ENCODE measurements at regions not wholly inside any gene's neighbourhood (a gene's known extent, or its start where the extent isn't known, plus 50 kb on each side); places are given as distances from the start of the nearest gene placed in this dataset.
"Not testable (repeated sequence)": the region's sequence is repeated elsewhere in the genome, so short reads cannot be mapped to it uniquely, and the experiment has no call there.

GRCh38 chr6:115442323-115442722 is 618.4 kb downstream of the FRK start:
- DNase-seq, result no peak
- H3K9me3 Mint-ChIP-seq (ENCODE audit: unreplicated experiment), result no peaks in the 10 kb centered on the region
- peaks cover 5% of the 10 kb centered on the region for H3K4me1 Mint-ChIP-seq (ENCODE audit: low read depth, unreplicated experiment)
- H3K36me3 Mint-ChIP-seq (ENCODE audit: unreplicated experiment), result no peaks in the 10 kb centered on the region
- H3K27ac Mint-ChIP-seq (ENCODE audit: unreplicated experiment), result no peak overlapping the region
- TF ChIP-seq, protein P1, sequence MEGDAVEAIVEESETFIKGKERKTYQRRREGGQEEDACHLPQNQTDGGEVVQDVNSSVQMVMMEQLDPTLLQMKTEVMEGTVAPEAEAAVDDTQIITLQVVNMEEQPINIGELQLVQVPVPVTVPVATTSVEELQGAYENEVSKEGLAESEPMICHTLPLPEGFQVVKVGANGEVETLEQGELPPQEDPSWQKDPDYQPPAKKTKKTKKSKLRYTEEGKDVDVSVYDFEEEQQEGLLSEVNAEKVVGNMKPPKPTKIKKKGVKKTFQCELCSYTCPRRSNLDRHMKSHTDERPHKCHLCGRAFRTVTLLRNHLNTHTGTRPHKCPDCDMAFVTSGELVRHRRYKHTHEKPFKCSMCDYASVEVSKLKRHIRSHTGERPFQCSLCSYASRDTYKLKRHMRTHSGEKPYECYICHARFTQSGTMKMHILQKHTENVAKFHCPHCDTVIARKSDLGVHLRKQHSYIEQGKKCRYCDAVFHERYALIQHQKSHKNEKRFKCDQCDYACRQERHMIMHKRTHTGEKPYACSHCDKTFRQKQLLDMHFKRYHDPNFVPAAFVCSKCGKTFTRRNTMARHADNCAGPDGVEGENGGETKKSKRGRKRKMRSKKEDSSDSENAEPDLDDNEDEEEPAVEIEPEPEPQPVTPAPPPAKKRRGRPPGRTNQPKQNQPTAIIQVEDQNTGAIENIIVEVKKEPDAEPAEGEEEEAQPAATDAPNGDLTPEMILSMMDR (IDR thresholded peaks at IDR 0.05; ENCODE audit: partially characterized antibody, unreplicated experiment), result no peak
- no peaks in the 10 kb centered on the region for H3K27me3 Mint-ChIP-seq (ENCODE audit: unreplicated experiment)
- no peak overlapping the region for H3K4me3 Mint-ChIP-seq (ENCODE audit: unreplicated experiment)

DNA sequence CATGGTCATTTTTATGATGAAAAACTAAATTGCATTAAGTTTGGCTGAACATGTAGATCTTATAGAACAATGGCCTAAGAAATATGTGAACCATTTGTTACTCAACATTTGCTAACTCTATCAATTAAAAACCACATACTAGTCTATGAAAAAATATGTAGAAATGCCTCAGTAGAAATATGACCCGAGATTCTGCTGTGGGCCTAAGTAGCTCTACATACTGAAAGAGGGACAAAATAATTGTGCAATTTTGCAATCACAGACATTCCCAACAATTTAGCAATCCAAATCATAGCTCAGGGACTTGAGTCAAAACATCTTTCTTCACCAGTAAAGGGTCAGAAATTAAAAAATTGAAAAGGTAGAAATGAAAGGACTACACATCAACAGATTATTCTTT is 619.0 kb downstream of the FRK start:
- no peak for DNase-seq
- TF ChIP-seq, protein P1 (IDR thresholded peaks at IDR 0.05; ENCODE audit: partially characterized antibody, unreplicated experiment), result no peak
- Mint-ChIP-seq H3K27ac (ENCODE audit: unreplicated experiment) (no peak overlapping the region), H3K4me1 (ENCODE audit: low read depth, unreplicated experiment) (peaks cover 5% of the 10 kb centered on the region), H3K36me3 (ENCODE audit: unreplicated experiment) (no peaks in the 10 kb centered on the region), H3K27me3 (ENCODE audit: unreplicated experiment) (no peaks in the 10 kb centered on the region), H3K9me3 (ENCODE audit: unreplicated experiment) (no peaks in the 10 kb centered on the region), H3K4me3 (ENCODE audit: unreplicated experiment) (no peak overlapping the region)

DNA sequence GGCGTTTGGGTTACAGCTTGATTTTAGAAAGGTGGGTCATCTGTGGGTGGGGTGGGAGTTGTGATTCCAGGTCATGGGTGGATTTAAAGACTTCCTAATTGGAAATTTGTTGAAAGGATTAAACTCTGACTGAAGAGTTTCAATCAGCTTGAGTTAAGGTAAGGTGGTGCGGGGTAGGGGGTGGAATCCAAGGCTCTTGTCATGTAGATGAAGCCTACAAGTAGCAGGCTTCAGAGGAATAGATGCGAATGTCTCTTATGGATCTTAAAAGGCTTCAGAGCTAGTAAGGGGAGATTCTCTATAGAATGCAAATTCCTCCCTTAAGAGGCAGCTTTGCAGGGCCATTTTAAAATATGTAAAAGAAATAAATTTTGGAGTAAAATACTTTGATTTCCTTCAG is 645.3 kb downstream of the FRK start:
- no peak for DNase-seq
- Mint-ChIP-seq H3K9me3 (ENCODE audit: unreplicated experiment) (peaks cover 2% of the 10 kb centered on the region), H3K27ac (ENCODE audit: unreplicated experiment) (no peak overlapping the region), H3K27me3 (ENCODE audit: unreplicated experiment) (no peaks in the 10 kb centered on the region), H3K4me3 (ENCODE audit: unreplicated experiment) (no peak overlapping the region), H3K4me1 (ENCODE audit: low read depth, unreplicated experiment) (peaks cover 3% of the 10 kb centered on the region), H3K36me3 (ENCODE audit: unreplicated experiment) (no peaks in the 10 kb centered on the region)
- TF ChIP-seq, protein P1 (IDR thresholded peaks at IDR 0.05; ENCODE audit: partially characterized antibody, unreplicated experiment), result no peak

- not testable (repeated sequence) for H3K27ac Mint-ChIP-seq (ENCODE audit: unreplicated experiment); H3K4me3 Mint-ChIP-seq (ENCODE audit: unreplicated experiment); H3K9me3 Mint-ChIP-seq (ENCODE audit: unreplicated experiment); H3K4me1 Mint-ChIP-seq (ENCODE audit: low read depth, unreplicated experiment); H3K27me3 Mint-ChIP-seq (ENCODE audit: unreplicated experiment); H3K36me3 Mint-ChIP-seq (ENCODE audit: unreplicated experiment); DNase-seq
Measured at GRCh38 chr6:115414916-115415315, 645.8 kb downstream of the FRK start.

DNA sequence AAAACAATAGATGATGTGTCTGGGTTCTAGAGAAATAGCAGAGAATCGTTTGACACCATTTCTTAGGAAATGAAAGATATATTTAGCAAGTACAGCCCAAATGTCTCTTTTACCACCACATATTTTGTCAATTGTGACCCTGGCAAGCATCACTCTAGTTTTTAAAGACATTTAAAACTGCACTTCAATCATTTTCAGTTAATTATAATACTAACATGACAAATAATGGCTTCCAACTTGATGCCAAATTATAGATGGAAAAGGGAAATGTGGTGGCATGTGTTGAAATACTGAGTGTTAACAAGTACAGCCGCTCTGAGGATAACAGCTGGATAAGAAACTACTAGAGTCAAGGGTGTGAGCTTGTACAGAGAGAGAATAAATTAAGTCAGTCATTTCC is 648.9 kb downstream of the FRK start:
- H3K36me3 Mint-ChIP-seq (ENCODE audit: unreplicated experiment), result no peaks in the 10 kb centered on the region
- H3K27ac Mint-ChIP-seq (ENCODE audit: unreplicated experiment), result no peak overlapping the region
- H3K9me3 Mint-ChIP-seq (ENCODE audit: unreplicated experiment), result peaks cover 2% of the 10 kb centered on the region
- peaks cover 3% of the 10 kb centered on the region for H3K4me1 Mint-ChIP-seq (ENCODE audit: low read depth, unreplicated experiment)
- TF ChIP-seq, protein P1 (IDR thresholded peaks at IDR 0.05; ENCODE audit: partially characterized antibody, unreplicated experiment), result no peak
- no peaks in the 10 kb centered on the region for H3K27me3 Mint-ChIP-seq (ENCODE audit: unreplicated experiment)
- DNase-seq, result no peak
- no peak overlapping the region for H3K4me3 Mint-ChIP-seq (ENCODE audit: unreplicated experiment)

- Mint-ChIP-seq H3K27ac (ENCODE audit: unreplicated experiment) (no peak overlapping the region), H3K36me3 (ENCODE audit: unreplicated experiment) (no peaks in the 10 kb centered on the region), H3K4me3 (ENCODE audit: unreplicated experiment) (no peak overlapping the region), H3K27me3 (ENCODE audit: unreplicated experiment) (no peaks in the 10 kb centered on the region), H3K9me3 (ENCODE audit: unreplicated experiment) (peaks cover 2% of the 10 kb centered on the region), H3K4me1 (ENCODE audit: low read depth, unreplicated experiment) (no peaks in the 10 kb centered on the region)
- TF ChIP-seq, protein P1 (IDR thresholded peaks at IDR 0.05; ENCODE audit: partially characterized antibody, unreplicated experiment), result no peak
- DNase-seq, result no peak
Measured at GRCh38 chr6:115404446-115404845, 656.2 kb downstream of the FRK start.
